OCI-LY7 (cell line): ENCODE measurements at regions not wholly inside any gene's neighbourhood (a gene's known extent, or its start where the extent isn't known, plus 50 kb on each side); places are given as distances from the start of the nearest gene placed in this dataset.

Experiments used
- CTCF ChIP-seq: fragments of 200-600 bp; sonication (generic); conservative IDR thresholded peaks from 2 replicates; pipeline ENCODE4 v1.5.1; 2014; ENCODE audit warnings: mild to moderate bottlenecking, antibody characterized with exemption, low read length, moderate library complexity, mixed read lengths
- EZH2phosphoT487 ChIP-seq: fragments of 200-600 bp; sonication (generic); IDR thresholded peaks from 2 replicates; pipeline ENCODE4 v1.6.1; 2018; ENCODE audit warnings: low read depth, borderline replicate concordance, mild to moderate bottlenecking, mixed run types, antibody characterized with exemption, low read length, moderate library complexity, mixed read lengths

GRCh38 chr9:129231022-129231739 is 53.1 kb upstream of the IER5L start:
- no peak for TF ChIP-seq CTCF
- no peak for TF ChIP-seq EZH2phosphoT487
